ENCODE measurements at regions not wholly inside any gene's neighbourhood (a gene's known extent, or its start where the extent isn't known, plus 50 kb on each side); places are given as distances from the start of the nearest gene placed in this dataset.
"Not testable (repeated sequence)": the region's sequence is repeated elsewhere in the genome, so short reads cannot be mapped to it uniquely, and the experiment has no call there.

DNA sequence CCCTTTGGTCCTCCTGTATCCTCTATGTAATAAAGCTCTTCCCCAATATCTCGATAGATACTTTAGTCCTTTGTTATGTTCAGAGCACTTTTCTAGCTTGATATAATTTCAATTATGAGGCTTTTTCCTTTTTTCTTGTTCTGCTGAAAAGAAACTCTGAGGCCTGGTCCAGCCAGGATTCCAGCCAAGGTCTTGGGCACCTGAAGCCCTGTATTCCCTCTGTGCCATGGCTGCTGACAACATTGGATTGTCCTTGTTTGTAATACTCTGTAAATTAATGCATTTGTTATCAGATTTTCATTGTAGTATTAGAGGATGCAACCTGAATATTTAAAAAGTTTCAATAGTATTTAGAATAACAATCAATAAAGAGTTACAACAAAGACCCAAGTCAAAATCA, 67.9 kb upstream of the ADAMTS5 start:
- Histone ChIP-seq H3K79me1 (replicated peaks; ENCODE audit: low read length, poor library complexity, severe bottlenecking) (no peaks in the 10 kb centered on the region), H3K27ac (ENCODE audit: low read length, poor library complexity, severe bottlenecking) (no peak overlapping the region), H3K23ac (ENCODE audit: low read length in 2 of 2) (no peak overlapping the region), H3K4me2 (ENCODE audit: low read length, poor library complexity, severe bottlenecking) (no peak overlapping the region), H2AFZ (ENCODE audit: low read depth, low read length) (no peak overlapping the region), H3K18ac (ENCODE audit: low read depth in 1 of 2, low read length in 2 of 2) (no peak overlapping the region), H2BK120ac (ENCODE audit: low read depth, low read length) (no peak overlapping the region), H2AK5ac (ENCODE audit: low read length, severe bottlenecking) (no peak overlapping the region), H3K4ac (ENCODE audit: low read depth in 1 of 2, low read length in 2 of 2) (no peak overlapping the region), H2BK5ac (ENCODE audit: low read depth, low read length, poor library complexity, severe bottlenecking) (no peak overlapping the region), H2BK15ac (ENCODE audit: low read depth, poor library complexity, severe bottlenecking) (no peak overlapping the region), H3K4me1 (ENCODE audit: control insufficient read depth, insufficient read depth, low read depth, low read length) (no peaks in the 10 kb centered on the region), H3K14ac (ENCODE audit: low read length in 2 of 2) (no peak overlapping the region), H3K36me3 (ENCODE audit: control insufficient read depth in 1 of 2, insufficient read depth in 2 of 2, low read depth in 1 of 2, low read length in 2 of 2) (no peaks in the 10 kb centered on the region), H4K91ac (ENCODE audit: low read length) (no peak overlapping the region), H2BK12ac (ENCODE audit: low read length in 2 of 2) (no peak overlapping the region), H3K27me3 (ENCODE audit: control insufficient read depth in 1 of 2, insufficient read depth in 1 of 2, low read length in 2 of 2) (no peaks in the 10 kb centered on the region), H3K9ac (ENCODE audit: low read length) (no peak overlapping the region), H3K4me3 (ENCODE audit: insufficient read depth in 1 of 2, low read depth in 1 of 2, low read length in 2 of 2) (no peak overlapping the region), H4K8ac (ENCODE audit: low read length) (no peak overlapping the region), H3K9me3 (ENCODE audit: control insufficient read depth, low read length) (no peaks in the 10 kb centered on the region)
- DNase-seq, result no peak
- no CpG with 5 or more reads among the region's 1 CpG for WGBS

DNA sequence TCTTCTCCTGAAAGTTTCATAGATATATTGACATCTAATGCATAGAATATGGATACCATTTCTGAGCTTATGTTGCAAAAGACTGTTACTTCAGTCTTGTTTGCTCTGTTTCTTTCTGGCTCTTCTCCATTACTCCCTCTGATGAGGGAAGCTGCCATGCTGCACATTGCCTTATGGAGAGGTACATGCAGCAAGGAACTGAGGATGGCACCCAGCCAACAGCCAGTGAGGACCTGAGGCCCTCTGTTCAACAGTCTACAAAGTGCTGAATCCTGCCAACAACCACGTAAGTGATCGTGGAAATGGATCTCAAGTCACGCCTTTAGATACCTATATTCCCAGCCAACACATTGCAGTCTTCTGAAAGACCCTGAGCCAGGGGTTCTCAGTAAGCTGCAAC, 66.6 kb upstream of the ADAMTS5 start:
- Histone ChIP-seq H3K4me2 (ENCODE audit: low read length, poor library complexity, severe bottlenecking) (no peak overlapping the region), H3K9ac (ENCODE audit: low read length) (no peak overlapping the region), H2BK5ac (ENCODE audit: low read depth, low read length, poor library complexity, severe bottlenecking) (no peak overlapping the region), H3K27me3 (ENCODE audit: control insufficient read depth in 1 of 2, insufficient read depth in 1 of 2, low read length in 2 of 2) (no peaks in the 10 kb centered on the region), H2AFZ (ENCODE audit: low read depth, low read length) (no peak overlapping the region), H4K8ac (ENCODE audit: low read length) (no peak overlapping the region), H3K4me3 (ENCODE audit: insufficient read depth in 1 of 2, low read depth in 1 of 2, low read length in 2 of 2) (no peak overlapping the region), H3K36me3 (ENCODE audit: control insufficient read depth in 1 of 2, insufficient read depth in 2 of 2, low read depth in 1 of 2, low read length in 2 of 2) (no peaks in the 10 kb centered on the region), H3K27ac (ENCODE audit: low read length, poor library complexity, severe bottlenecking) (no peak overlapping the region), H2BK12ac (ENCODE audit: low read length in 2 of 2) (no peak overlapping the region), H2BK15ac (ENCODE audit: low read depth, poor library complexity, severe bottlenecking) (no peak overlapping the region), H3K14ac (ENCODE audit: low read length in 2 of 2) (no peak overlapping the region), H4K91ac (ENCODE audit: low read length) (no peak overlapping the region), H3K18ac (ENCODE audit: low read depth in 1 of 2, low read length in 2 of 2) (no peak overlapping the region), H3K4me1 (ENCODE audit: control insufficient read depth, insufficient read depth, low read depth, low read length) (no peaks in the 10 kb centered on the region), H3K9me3 (ENCODE audit: control insufficient read depth, low read length) (no peaks in the 10 kb centered on the region), H2AK5ac (ENCODE audit: low read length, severe bottlenecking) (no peak overlapping the region), H3K23ac (ENCODE audit: low read length in 2 of 2) (no peak overlapping the region), H3K79me1 (replicated peaks; ENCODE audit: low read length, poor library complexity, severe bottlenecking) (no peaks in the 10 kb centered on the region), H3K4ac (ENCODE audit: low read depth in 1 of 2, low read length in 2 of 2) (no peak overlapping the region), H2BK120ac (ENCODE audit: low read depth, low read length) (no peak overlapping the region)
- 97% methylated on average over 3 of the region's 3 CpGs for WGBS
- no peak for DNase-seq

DNA sequence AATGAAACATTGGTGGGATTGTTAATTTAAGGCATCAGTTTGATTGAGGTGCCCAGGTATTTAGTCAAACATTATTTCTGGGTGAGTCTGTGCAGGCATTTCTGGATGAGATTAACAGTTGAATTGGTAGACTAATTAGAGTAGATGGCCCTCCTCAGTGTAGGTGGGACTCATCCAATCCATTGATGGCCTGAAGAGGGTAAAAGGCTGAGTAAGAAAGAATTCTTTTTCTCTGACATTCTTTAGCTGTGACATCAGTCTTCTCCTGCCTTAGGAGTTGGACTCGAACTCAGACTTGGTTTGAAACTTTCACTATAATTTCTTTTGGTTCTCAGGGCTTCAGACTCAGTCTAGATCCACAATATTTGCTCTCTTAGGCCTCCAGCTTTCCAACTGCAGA, 59.6 kb upstream of the ADAMTS5 start:
- no peak overlapping the region for H2BK5ac ChIP-seq (ENCODE audit: low read depth, low read length, poor library complexity, severe bottlenecking)
- no peak overlapping the region for H3K18ac ChIP-seq (ENCODE audit: low read depth in 1 of 2, low read length in 2 of 2)
- H3K9ac ChIP-seq (ENCODE audit: low read length), result no peak overlapping the region
- no peak overlapping the region for H2AFZ ChIP-seq (ENCODE audit: low read depth, low read length)
- H2BK15ac ChIP-seq (ENCODE audit: low read depth, poor library complexity, severe bottlenecking), result no peak overlapping the region
- H3K79me1 ChIP-seq (replicated peaks; ENCODE audit: low read length, poor library complexity, severe bottlenecking), result no peaks in the 10 kb centered on the region
- no peak overlapping the region for H2BK120ac ChIP-seq (ENCODE audit: low read depth, low read length)
- H3K14ac ChIP-seq (ENCODE audit: low read length in 2 of 2), result no peak overlapping the region
- no peak overlapping the region for H3K4me2 ChIP-seq (ENCODE audit: low read length, poor library complexity, severe bottlenecking)
- no peak overlapping the region for H3K4ac ChIP-seq (ENCODE audit: low read depth in 1 of 2, low read length in 2 of 2)
- no peak overlapping the region for H2BK12ac ChIP-seq (ENCODE audit: low read length in 2 of 2)
- no peak overlapping the region for H3K27ac ChIP-seq (ENCODE audit: low read length, poor library complexity, severe bottlenecking)
- H4K91ac ChIP-seq (ENCODE audit: low read length), result no peak overlapping the region
- no peaks in the 10 kb centered on the region for H3K9me3 ChIP-seq (ENCODE audit: control insufficient read depth, low read length)
- no peak overlapping the region for H2AK5ac ChIP-seq (ENCODE audit: low read length, severe bottlenecking)
- DNase-seq, result no peak
- no peaks in the 10 kb centered on the region for H3K27me3 ChIP-seq (ENCODE audit: control insufficient read depth in 1 of 2, insufficient read depth in 1 of 2, low read length in 2 of 2)
- 33% methylated on average over 1 of the region's 1 CpG for WGBS
- H4K8ac ChIP-seq (ENCODE audit: low read length), result no peak overlapping the region
- H3K4me3 ChIP-seq (ENCODE audit: insufficient read depth in 1 of 2, low read depth in 1 of 2, low read length in 2 of 2), result no peak overlapping the region
- H3K36me3 ChIP-seq (ENCODE audit: control insufficient read depth in 1 of 2, insufficient read depth in 2 of 2, low read depth in 1 of 2, low read length in 2 of 2), result no peaks in the 10 kb centered on the region
- no peak overlapping the region for H3K23ac ChIP-seq (ENCODE audit: low read length in 2 of 2)
- H3K4me1 ChIP-seq (ENCODE audit: control insufficient read depth, insufficient read depth, low read depth, low read length), result no peaks in the 10 kb centered on the region

DNA sequence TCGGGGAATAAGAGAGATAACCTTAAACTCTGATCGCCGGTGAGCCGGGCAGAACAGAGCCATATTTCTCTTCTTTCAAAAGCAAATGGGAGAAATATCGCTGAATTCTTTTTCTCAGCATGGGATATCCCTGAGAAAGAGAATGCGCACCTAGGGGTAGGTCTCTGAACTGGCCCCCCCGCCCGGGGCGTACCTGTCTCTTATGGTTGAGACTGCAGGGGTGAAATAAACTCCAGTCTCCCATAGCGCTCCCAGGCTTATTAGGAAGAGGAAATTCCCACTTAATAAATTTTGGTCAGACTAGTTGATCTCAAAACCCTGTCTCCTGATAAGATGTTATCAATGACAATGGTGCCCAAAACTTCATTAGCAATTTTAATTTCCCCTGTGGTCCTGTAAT, 58.8 kb upstream of the ADAMTS5 start:
- not testable (repeated sequence) for H3K9me3 ChIP-seq (ENCODE audit: control insufficient read depth, low read length); H3K9ac ChIP-seq (ENCODE audit: low read length); DNase-seq; H3K4me3 ChIP-seq (ENCODE audit: insufficient read depth in 1 of 2, low read depth in 1 of 2, low read length in 2 of 2); H3K23ac ChIP-seq (ENCODE audit: low read length in 2 of 2); H3K27ac ChIP-seq (ENCODE audit: low read length, poor library complexity, severe bottlenecking); H3K36me3 ChIP-seq (ENCODE audit: control insufficient read depth in 1 of 2, insufficient read depth in 2 of 2, low read depth in 1 of 2, low read length in 2 of 2); H2BK5ac ChIP-seq (ENCODE audit: low read depth, low read length, poor library complexity, severe bottlenecking); H3K79me1 ChIP-seq (replicated peaks; ENCODE audit: low read length, poor library complexity, severe bottlenecking); H2AK5ac ChIP-seq (ENCODE audit: low read length, severe bottlenecking); H2BK120ac ChIP-seq (ENCODE audit: low read depth, low read length); H3K14ac ChIP-seq (ENCODE audit: low read length in 2 of 2); H3K4ac ChIP-seq (ENCODE audit: low read depth in 1 of 2, low read length in 2 of 2); H4K91ac ChIP-seq (ENCODE audit: low read length); H2AFZ ChIP-seq (ENCODE audit: low read depth, low read length); H2BK12ac ChIP-seq (ENCODE audit: low read length in 2 of 2); H2BK15ac ChIP-seq (ENCODE audit: low read depth, poor library complexity, severe bottlenecking); H3K27me3 ChIP-seq (ENCODE audit: control insufficient read depth in 1 of 2, insufficient read depth in 1 of 2, low read length in 2 of 2); H3K4me1 ChIP-seq (ENCODE audit: control insufficient read depth, insufficient read depth, low read depth, low read length); H3K4me2 ChIP-seq (ENCODE audit: low read length, poor library complexity, severe bottlenecking); H4K8ac ChIP-seq (ENCODE audit: low read length); H3K18ac ChIP-seq (ENCODE audit: low read depth in 1 of 2, low read length in 2 of 2)
- WGBS, result 83% methylated on average over 5 of the region's 10 CpGs
